ENCODE measurements at regions not wholly inside any gene's neighbourhood (a gene's known extent, or its start where the extent isn't known, plus 50 kb on each side); places are given as distances from the start of the nearest gene placed in this dataset.
A peak's percentile ranks its signal among the peaks of the same experiment; 100 is the strongest.

GRCh38 chr4:89439533-89439932 lies 131.9 kb upstream of the GPRIN3 start:
- DNase-seq (ENCODE audit: insufficient read length, low spot score) = no peak
- no peak for FAIRE-seq

DNA sequence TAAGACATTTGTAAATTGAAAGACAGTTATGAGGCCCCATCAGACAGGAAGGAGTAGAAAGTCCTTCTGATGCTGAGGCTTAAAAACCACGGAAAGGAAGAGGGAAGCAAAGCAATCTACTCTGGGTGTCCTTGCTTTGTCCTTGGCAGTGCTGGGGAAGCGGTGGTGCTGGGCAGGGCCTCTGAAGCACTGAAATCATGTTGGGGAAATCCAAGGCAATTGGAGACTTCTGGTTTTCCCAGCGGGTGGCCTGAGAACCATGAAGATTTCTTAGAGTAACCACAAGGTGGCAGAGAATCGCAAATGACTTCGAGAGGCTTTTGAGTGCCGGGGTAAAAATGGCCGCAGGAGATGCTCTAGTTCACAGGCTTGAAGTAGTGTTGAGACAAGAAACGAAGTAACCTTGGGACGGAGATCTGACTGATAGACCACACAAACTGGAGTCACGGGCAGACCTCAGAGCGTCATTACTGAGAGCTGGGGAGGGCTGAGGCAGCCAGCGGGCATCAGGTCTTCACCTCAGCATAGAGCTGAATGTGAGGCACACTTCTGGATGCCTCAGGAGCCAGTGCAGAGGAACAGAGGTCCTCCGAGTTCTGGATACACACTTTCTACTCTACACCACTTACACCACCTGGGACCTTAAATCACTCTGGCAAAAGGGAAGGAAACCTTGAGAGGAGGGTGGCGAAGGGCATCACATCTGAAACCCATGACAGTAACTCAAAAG lies 130.7 kb upstream of the GPRIN3 start:
- DNase-seq (ENCODE audit: insufficient read length, low spot score) (peak; percentile 34), FAIRE-seq (no peak)

- DNase-seq (ENCODE audit: insufficient read length, low spot score) = peak; percentile 6
- no peak for FAIRE-seq
Measured at GRCh38 chr4:89434364-89434988, 126.9 kb upstream of the GPRIN3 start.

DNA sequence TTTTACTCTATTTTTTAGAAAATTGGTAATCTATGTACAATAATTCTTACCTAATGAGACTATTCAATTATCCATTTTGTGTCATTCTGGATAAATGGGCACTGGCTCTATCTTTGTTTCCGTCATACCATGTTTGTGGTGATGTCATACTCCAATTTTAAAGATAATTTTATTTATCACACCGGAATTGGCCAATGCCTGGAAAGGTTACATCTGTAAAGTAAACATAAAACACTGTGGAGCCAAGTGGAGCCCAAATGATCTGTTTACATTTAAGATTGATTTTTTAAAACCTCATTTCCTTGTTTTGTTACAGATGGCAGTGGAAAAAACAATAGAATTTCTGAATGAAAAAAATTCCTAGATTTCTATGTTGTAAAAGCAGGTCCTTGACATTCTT lies 120.2 kb upstream of the GPRIN3 start:
- no peak for DNase-seq (ENCODE audit: insufficient read length, low spot score)
- no peak for FAIRE-seq

GRCh38 chr4:89425023-89425422 lies 117.4 kb upstream of the GPRIN3 start:
- FAIRE-seq = no peak
- no peak for DNase-seq (ENCODE audit: insufficient read length, low spot score)

- no peak for FAIRE-seq
- DNase-seq (ENCODE audit: insufficient read length, low spot score) = no peak
Measured at GRCh38 chr4:89422441-89422990, 114.9 kb upstream of the GPRIN3 start.

DNA sequence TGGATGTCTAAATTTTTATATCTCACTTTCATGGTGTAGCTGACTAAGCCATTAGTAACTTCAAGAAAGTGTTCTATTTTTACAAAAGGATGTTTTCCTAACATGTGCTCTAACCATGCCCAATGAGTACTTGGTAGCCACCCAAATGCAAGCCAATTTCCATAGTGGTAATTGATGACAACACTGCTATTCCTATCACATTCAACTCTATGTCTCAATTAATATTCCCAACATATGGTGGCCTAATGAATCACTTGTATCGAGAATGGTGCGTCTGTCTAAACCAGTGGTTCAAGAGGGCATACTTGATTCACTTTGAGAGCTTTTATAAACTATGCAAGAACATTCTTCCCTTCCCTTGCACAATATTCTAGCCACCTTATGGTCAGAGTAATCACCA lies 112.9 kb upstream of the GPRIN3 start:
- DNase-seq (ENCODE audit: insufficient read length, low spot score) (no peak), FAIRE-seq (no peak)

DNA sequence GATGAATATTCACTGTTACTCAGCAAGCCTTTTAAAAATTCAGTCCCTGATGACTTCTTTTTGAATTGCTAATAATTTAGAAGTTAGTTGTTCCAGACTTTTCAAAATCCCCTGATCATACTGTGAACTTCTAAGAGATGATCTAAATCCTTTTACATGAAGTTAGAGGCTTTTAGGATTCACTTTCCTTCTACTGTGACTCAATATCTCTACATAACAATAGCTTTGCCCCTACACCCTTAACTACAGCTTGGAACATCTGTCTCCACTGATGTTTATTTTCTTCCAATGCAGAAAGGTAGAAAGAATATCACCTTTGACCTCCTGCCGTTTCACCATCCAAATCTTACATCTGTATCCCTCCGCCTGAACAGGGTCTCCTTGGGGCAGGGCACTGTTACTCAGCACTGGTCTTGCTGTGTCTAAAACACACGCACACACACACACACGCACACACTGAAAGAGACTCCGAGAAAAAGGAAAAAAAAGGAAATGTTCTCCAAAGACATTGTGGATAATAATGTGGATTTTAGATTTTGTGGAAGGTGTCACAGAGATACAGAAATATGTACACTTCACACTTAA lies 111.6 kb upstream of the GPRIN3 start:
- FAIRE-seq (no peak), DNase-seq (ENCODE audit: insufficient read length, low spot score) (no peak)

GRCh38 chr4:89416960-89417359 lies 109.4 kb upstream of the GPRIN3 start:
- FAIRE-seq = no peak
- DNase-seq (ENCODE audit: insufficient read length, low spot score) = no peak

GRCh38 chr4:89413518-89413917 lies 105.9 kb upstream of the GPRIN3 start:
- DNase-seq (ENCODE audit: insufficient read length, low spot score) (no peak), FAIRE-seq (no peak)

GRCh38 chr4:89411539-89412309 lies 104.1 kb upstream of the GPRIN3 start:
- DNase-seq (ENCODE audit: insufficient read length, low spot score) (no peak), FAIRE-seq (no peak)

GRCh38 chr4:89410687-89411086 lies 103.1 kb upstream of the GPRIN3 start:
- FAIRE-seq (no peak), DNase-seq (ENCODE audit: insufficient read length, low spot score) (no peak)

DNA sequence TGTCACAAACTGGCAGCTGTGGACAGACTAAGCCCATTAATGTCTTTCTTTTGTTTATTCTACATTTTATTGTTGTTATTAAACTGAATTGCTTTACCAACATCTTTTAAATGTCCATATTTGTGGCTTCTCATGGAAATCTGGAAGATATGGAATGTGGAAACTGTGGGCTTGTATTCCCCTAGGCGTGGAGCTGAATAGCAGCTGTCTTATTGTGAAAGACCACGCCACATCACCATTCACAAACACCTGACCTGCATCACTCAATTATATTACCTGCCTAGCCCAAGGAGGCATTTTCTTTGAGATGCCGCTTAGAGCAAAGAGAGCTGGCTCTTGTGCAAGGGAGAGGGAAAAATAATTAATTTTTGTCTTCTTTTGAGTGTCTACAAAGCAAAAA lies 96.9 kb upstream of the GPRIN3 start:
- FAIRE-seq (no peak), DNase-seq (ENCODE audit: insufficient read length, low spot score) (no peak)

DNA sequence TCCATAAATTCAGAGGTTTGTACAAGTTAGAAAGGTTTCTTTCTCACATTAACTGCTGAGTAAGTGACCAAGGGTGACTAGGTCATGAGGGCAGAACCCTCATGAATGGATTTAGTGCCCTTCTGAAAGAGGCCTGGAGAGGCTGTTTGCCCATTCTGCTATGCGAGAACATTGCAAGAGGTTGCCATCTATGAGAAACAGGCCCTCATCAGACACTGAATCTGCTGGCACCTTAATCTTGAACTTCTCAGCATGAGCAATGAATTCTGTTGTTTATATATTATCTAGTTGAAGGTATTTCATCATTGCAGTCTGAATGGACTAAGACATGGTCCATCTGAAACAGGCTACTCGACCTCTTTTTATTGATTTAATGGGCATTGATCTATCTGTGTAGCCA lies 96.2 kb upstream of the GPRIN3 start:
- no peak for FAIRE-seq
- DNase-seq (ENCODE audit: insufficient read length, low spot score) = no peak

- no peak for DNase-seq (ENCODE audit: insufficient read length, low spot score)
- no peak for FAIRE-seq
Measured at GRCh38 chr4:89400287-89401035, 92.9 kb upstream of the GPRIN3 start.

DNA sequence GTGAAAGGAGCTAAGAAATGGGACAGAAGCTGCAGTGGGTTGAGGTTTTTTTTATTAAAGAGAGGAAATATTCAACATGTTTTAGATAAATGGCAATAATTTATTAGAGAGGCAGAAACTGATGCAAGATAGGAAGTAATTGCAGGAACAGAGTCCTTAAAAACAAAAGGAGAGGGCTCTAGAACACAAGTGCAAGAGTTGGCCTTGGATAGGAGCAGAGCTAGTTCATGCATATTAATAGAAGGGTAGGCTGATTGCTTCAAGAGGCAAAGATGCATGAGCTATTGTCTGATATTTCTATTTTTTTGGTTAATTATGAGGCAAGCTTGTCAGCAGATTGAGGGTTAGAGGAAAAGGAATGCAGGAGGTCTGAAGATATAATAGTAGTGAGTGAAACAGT lies 91.0 kb upstream of the GPRIN3 start:
- DNase-seq (ENCODE audit: insufficient read length, low spot score) (no peak), FAIRE-seq (no peak)

- DNase-seq (ENCODE audit: insufficient read length, low spot score) (no peak), FAIRE-seq (no peak)
Measured at GRCh38 chr4:89398146-89398545, 90.5 kb upstream of the GPRIN3 start.

DNA sequence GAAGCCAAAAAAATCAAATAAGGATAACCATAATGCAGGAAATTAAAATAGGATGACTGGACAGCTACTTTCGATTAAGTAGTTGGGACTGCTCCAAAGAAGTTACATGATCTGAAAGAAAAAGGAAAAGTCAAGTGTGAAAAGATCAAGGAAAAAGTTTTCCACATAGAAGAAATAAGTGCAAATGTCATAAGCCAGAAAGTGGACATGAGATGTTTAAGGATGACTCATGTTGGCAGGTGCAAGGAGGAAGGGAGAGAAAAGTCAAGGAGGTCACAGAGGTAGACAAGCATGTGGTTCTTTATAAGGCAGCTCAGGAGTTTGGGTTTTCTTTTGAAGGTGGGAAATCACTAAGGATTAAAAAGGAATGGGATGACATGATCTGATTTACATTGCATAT lies 89.8 kb upstream of the GPRIN3 start:
- FAIRE-seq (no peak), DNase-seq (ENCODE audit: insufficient read length, low spot score) (no peak)

- DNase-seq (ENCODE audit: insufficient read length, low spot score) = no peak
- no peak for FAIRE-seq
Measured at GRCh38 chr4:89382439-89382838, 74.8 kb upstream of the GPRIN3 start.

GRCh38 chr4:89380980-89381379 lies 73.4 kb upstream of the GPRIN3 start:
- no peak for DNase-seq (ENCODE audit: insufficient read length, low spot score)
- no peak for FAIRE-seq

Data from HTR-8/SVneo (cell line).